Karpas-422 (cell line): ENCODE measurements at regions not wholly inside any gene's neighbourhood (a gene's known extent, or its start where the extent isn't known, plus 50 kb on each side); places are given as distances from the start of the nearest gene placed in this dataset.

Experiments
- DNase-seq: peaks from one replicate; pipeline ENCODE4 v3.0.0-alpha.2; 2015
- H2AFZ ChIP-seq: fragments of 200-600 bp; sonication (generic); 2 replicates; pipeline ENCODE4 v1.6.1; 2014; ENCODE audit warnings: antibody characterized with exemption, low read length, mixed read lengths
- H3K27ac ChIP-seq: fragments of 200-600 bp; sonication (generic); 2 replicates; pipeline ENCODE4 v1.5.1; 2014; ENCODE audit warnings: mild to moderate bottlenecking, low read length, moderate library complexity
- H3K27me3 ChIP-seq: fragments of 200-600 bp; sonication (generic); 2 replicates; pipeline ENCODE4 v1.6.1; 2014; ENCODE audit warnings: low read length, mixed read lengths
- H3K36me3 ChIP-seq: fragments of 200-600 bp; sonication (generic); 2 replicates; pipeline ENCODE4 v1.6.1; 2014; ENCODE audit warnings: low read length, mixed read lengths; ENCODE audit not compliant: insufficient read depth
- H3K4me1 ChIP-seq: fragments of 200-600 bp; sonication (generic); 2 replicates; pipeline ENCODE4 v1.6.1; 2014; ENCODE audit warnings: mild to moderate bottlenecking, low read length, mixed read lengths
- H3K4me2 ChIP-seq: fragments of 200-600 bp; sonication (generic); 2 replicates; pipeline ENCODE4 v1.6.1; 2014; ENCODE audit warnings: low read length, low read depth, mild to moderate bottlenecking; ENCODE audit not compliant: poor library complexity, severe bottlenecking
- H3K4me3 ChIP-seq: fragments of 200-600 bp; sonication (generic); 2 replicates; pipeline ENCODE4 v1.5.1; 2014; ENCODE audit warnings: mild to moderate bottlenecking, antibody characterized with exemption, low read length, mixed read lengths
- H3K79me2 ChIP-seq: fragments of 200-600 bp; sonication (generic); 2 replicates; pipeline ENCODE4 v1.6.1; 2014; ENCODE audit warnings: mild to moderate bottlenecking, low read length, mixed read lengths
- H3K9ac ChIP-seq: fragments of 200-600 bp; sonication (generic); 2 replicates; pipeline ENCODE4 v1.6.0; 2014; ENCODE audit warnings: low read length
- H3K9me2 ChIP-seq: fragments of 200-600 bp; sonication (generic), shearing (Covaris generic); replicated peaks from 2 replicates; pipeline ENCODE4 v1.6.0; 2014; ENCODE audit warnings: mild to moderate bottlenecking, low read length, moderate library complexity; ENCODE audit not compliant: insufficient read depth
- H3K9me3 ChIP-seq: fragments of 300-700, 200-600 bp; sonication (generic); 2 replicates; pipeline ENCODE4 v1.6.1; 2014; ENCODE audit warnings: low read length, mixed read lengths
- H4K20me1 ChIP-seq: fragments of 200-600 bp; sonication (generic); 2 replicates; pipeline ENCODE4 v1.6.1; 2014; ENCODE audit warnings: mild to moderate bottlenecking, antibody characterized with exemption, low read length, low read depth; ENCODE audit not compliant: insufficient read depth

DNA sequence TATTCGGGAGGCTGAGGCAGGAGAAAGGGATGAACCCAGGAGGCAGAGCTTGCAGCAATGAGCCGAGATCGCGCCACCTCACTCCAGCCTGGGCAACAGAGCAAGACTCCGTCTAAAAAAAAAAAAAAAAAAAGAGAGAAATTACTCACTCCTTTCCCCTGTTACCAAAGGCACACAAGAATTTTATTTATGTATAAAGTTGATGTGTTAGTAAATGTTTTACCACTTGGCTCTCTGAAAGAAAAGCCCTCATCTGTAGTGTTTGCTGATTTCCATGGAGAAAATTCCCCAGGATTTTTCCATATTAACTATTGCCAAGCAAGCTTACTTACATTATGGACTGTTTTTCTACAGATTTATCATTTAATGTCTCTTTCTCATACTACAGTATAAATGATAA lies 142.1 kb upstream of the PABPC4L start:
- DNase-seq = no peak

GRCh38 chr4:134343081-134343480 lies 141.5 kb upstream of the PABPC4L start:
- Histone ChIP-seq H3K36me3 (no peaks in the 10 kb centered on the region), H3K9me3 (no peaks in the 10 kb centered on the region; the same call in 1 of the 2 replicates), H3K27me3 (no peaks in the 10 kb centered on the region), H3K27ac (no peak overlapping the region), H3K9ac (no peak overlapping the region), H3K4me2 (no peak overlapping the region), H4K20me1 (no peaks in the 10 kb centered on the region), H3K4me3 (no peak overlapping the region), H3K4me1 (no peaks in the 10 kb centered on the region), H3K9me2 (no peaks in the 10 kb centered on the region), H2AFZ (no peak overlapping the region), H3K79me2 (no peaks in the 10 kb centered on the region)
- no peak for DNase-seq

More for the DNA sequence above, 142.1 kb upstream of the PABPC4L start:
- Histone ChIP-seq H3K9me2 (no peaks in the 10 kb centered on the region), H3K36me3 (no peaks in the 10 kb centered on the region), H3K4me1 (no peaks in the 10 kb centered on the region), H3K4me3 (no peak overlapping the region), H3K9me3 (no peaks in the 10 kb centered on the region; the same call in 1 of the 2 replicates), H3K4me2 (no peak overlapping the region), H4K20me1 (no peaks in the 10 kb centered on the region), H3K9ac (no peak overlapping the region), H3K79me2 (no peaks in the 10 kb centered on the region), H2AFZ (no peak overlapping the region), H3K27ac (no peak overlapping the region), H3K27me3 (no peaks in the 10 kb centered on the region)

- no peak overlapping the region for H2AFZ ChIP-seq
- no peak for DNase-seq
- no peak overlapping the region for H3K4me2 ChIP-seq
- no peak overlapping the region for H3K27ac ChIP-seq
- no peak overlapping the region for H3K9ac ChIP-seq
- no peaks in the 10 kb centered on the region for H3K79me2 ChIP-seq
- no peaks in the 10 kb centered on the region; the same call in 1 of the 2 replicates for H3K9me3 ChIP-seq
- no peaks in the 10 kb centered on the region for H3K27me3 ChIP-seq
- H3K4me1 ChIP-seq = no peaks in the 10 kb centered on the region
- H3K4me3 ChIP-seq = no peak overlapping the region
- H3K36me3 ChIP-seq = no peaks in the 10 kb centered on the region
- no peaks in the 10 kb centered on the region for H3K9me2 ChIP-seq
- no peaks in the 10 kb centered on the region for H4K20me1 ChIP-seq
Measured at GRCh38 chr4:134337574-134337973, 136.0 kb upstream of the PABPC4L start.

DNA sequence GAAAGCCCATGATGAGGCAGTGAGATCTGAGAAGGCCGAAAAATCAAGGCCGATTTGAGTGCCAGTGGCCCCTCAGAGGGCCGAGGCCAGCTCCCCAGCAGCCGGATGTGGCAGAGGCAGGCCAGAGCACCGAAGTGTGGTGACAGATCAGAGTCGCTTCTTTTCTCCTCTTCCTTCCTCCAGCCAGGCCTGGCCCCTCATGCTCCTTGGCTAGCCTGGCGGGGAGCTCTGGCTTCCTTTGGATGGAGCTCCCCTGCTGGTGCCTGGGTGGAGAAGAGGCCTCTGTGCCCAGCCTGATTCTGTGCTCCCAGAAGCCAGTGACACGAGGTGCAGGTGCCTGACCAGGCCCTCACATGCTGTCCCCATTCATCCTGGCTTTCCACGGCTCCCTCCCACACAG lies 127.2 kb upstream of the PABPC4L start:
- Histone ChIP-seq H3K4me1 (peaks cover 6% of the 10 kb centered on the region), H2AFZ (no peak overlapping the region), H3K4me2 (no peak overlapping the region), H3K9me2 (no peaks in the 10 kb centered on the region), H3K9me3 (no peaks in the 10 kb centered on the region; the same call in 1 of the 2 replicates), H3K27ac (no peak overlapping the region), H4K20me1 (no peaks in the 10 kb centered on the region), H3K27me3 (no peaks in the 10 kb centered on the region), H3K4me3 (no peak overlapping the region), H3K79me2 (no peaks in the 10 kb centered on the region), H3K36me3 (no peaks in the 10 kb centered on the region), H3K9ac (no peak overlapping the region)
- no peak for DNase-seq

DNA sequence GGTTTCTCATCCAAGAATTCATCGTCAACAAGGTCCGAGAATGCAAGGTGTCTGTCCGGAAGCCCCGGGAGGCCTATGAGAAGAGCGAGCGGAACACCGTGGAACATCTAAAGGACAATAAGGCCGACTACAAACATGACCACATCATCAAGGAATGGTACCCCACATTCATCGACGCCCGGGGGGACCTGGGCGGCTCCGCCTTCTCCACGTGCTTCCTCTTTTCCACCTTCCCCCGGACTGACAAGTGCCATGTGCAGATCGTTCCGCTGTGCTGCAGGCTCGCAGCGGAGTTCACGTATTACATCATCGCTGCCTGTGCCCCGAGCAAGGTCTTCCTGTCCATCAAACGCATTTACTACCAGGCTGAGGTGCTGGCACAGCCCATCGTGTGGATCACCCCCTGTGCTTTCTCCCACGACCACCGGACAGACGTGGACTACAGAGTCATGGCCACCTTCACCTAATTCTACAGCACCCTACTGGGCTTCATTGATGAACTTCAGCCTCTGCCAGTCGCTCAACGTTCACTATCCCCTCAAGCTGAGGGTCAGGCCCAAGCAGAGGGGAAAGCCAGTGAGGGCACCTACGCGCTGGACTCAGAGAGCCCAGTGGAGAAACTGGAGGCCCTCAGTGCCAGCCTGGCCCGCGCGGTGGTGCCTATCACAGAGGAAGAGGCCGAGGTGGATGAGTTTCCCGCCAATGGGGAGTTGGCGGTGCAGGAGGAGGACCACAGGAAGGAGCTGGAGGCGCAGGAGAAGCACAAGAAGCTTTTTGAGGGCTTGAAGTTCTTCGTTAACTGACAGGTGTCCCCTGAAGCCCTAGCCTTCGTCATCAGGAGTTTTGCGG lies 125.9 kb upstream of the PABPC4L start:
- Histone ChIP-seq H3K9ac (no peak overlapping the region), H2AFZ (no peak overlapping the region), H3K4me2 (no peak overlapping the region), H3K27ac (no peak overlapping the region), H3K9me2 (no peaks in the 10 kb centered on the region), H3K9me3 (no peaks in the 10 kb centered on the region; the same call in 1 of the 2 replicates), H3K79me2 (no peaks in the 10 kb centered on the region), H3K4me1 (peaks cover 15% of the 10 kb centered on the region), H4K20me1 (no peaks in the 10 kb centered on the region), H3K27me3 (no peaks in the 10 kb centered on the region), H3K4me3 (no peak overlapping the region), H3K36me3 (no peaks in the 10 kb centered on the region)
- no peak for DNase-seq

DNA sequence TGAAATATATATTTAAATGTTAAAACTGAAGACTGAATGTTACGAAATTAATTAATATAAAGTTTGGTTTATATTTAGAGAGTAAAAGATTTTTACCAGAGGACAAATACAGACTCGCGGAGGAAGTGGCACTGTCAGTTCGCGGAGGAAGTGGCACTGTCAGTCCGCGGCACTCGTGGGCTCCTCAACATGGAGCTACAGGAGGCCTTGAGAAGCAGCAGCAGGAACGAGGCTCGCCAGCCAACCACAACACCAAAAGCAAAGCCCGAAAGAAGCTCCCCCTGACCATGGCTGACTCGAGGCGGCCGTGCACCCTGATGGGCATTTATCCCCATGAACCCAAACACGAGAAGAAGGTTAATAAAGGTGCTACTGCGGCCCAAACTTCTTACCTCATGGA lies 125.3 kb upstream of the PABPC4L start:
- Histone ChIP-seq H3K9me2 (no peaks in the 10 kb centered on the region), H4K20me1 (no peaks in the 10 kb centered on the region), H3K9me3 (no peaks in the 10 kb centered on the region; the same call in none of the 2 replicates), H3K27me3 (no peaks in the 10 kb centered on the region), H3K79me2 (no peaks in the 10 kb centered on the region), H3K4me1 (peaks cover 15% of the 10 kb centered on the region), H2AFZ (no peak overlapping the region), H3K4me2 (no peak overlapping the region), H3K36me3 (no peaks in the 10 kb centered on the region), H3K27ac (no peak overlapping the region), H3K4me3 (no peak overlapping the region), H3K9ac (no peak overlapping the region)
- no peak for DNase-seq

DNA sequence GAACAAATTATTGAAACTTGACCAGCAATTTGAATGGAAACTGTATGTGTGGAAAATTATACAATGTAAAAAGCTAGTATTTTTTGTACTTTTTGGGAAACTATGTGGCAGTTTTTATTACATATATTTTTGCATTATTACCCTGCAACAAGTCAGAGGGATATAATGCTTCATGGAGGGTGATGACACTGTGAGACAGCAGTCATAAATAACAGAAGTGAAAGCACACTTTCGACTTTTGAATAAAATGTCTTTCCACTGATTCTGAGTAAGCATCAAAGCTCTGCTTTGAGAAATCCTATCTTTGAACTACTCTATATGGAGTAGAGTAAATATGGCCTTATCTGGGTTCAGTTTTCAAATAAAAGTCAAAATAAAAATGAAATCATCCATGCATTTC lies 122.6 kb upstream of the PABPC4L start:
- Histone ChIP-seq H3K9me3 (no peaks in the 10 kb centered on the region; the same call in none of the 2 replicates), H3K4me1 (peaks cover 15% of the 10 kb centered on the region), H2AFZ (no peak overlapping the region; the same call in 1 of the 2 replicates), H3K36me3 (no peaks in the 10 kb centered on the region), H4K20me1 (no peaks in the 10 kb centered on the region), H3K4me3 (no peak overlapping the region), H3K27me3 (no peaks in the 10 kb centered on the region), H3K27ac (no peak overlapping the region), H3K4me2 (peak overlapping the region; percentile 24), H3K9ac (no peak overlapping the region), H3K79me2 (no peaks in the 10 kb centered on the region), H3K9me2 (no peaks in the 10 kb centered on the region)
- DNase-seq = no peak

DNA sequence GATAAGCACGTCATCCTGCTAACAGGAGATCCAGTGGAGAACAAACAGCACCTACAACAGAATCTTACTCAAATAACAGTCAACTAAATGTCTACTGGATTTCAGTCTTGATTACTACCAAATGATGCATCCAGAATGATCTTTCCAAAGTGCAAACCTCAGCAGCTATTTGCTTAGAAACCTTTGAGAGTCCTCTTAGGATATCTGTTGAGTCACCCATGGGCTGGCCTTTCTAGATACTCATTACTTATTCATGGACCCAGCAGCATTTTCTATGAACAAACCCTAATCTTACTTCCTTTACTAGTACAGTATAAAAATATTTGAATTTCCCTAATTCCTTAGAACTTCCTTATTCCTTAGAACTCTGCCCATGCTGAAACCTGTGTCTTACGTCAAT lies 118.5 kb upstream of the PABPC4L start:
- no peak for DNase-seq
- H3K4me2 ChIP-seq = no peak overlapping the region
- H3K9me2 ChIP-seq = no peaks in the 10 kb centered on the region
- no peaks in the 10 kb centered on the region for H4K20me1 ChIP-seq
- no peak overlapping the region for H2AFZ ChIP-seq
- H3K4me1 ChIP-seq = peaks cover 15% of the 10 kb centered on the region
- no peaks in the 10 kb centered on the region for H3K27me3 ChIP-seq
- no peak overlapping the region for H3K9ac ChIP-seq
- H3K4me3 ChIP-seq = no peak overlapping the region
- no peak overlapping the region for H3K27ac ChIP-seq
- H3K79me2 ChIP-seq = no peaks in the 10 kb centered on the region
- no peaks in the 10 kb centered on the region for H3K36me3 ChIP-seq
- peaks cover 5% of the 10 kb centered on the region for H3K9me3 ChIP-seq
